Mesendoderm (in vitro differentiated cells): ENCODE measurements at regions not wholly inside any gene's neighbourhood (a gene's known extent, or its start where the extent isn't known, plus 50 kb on each side); places are given as distances from the start of the nearest gene placed in this dataset.
"Not testable (repeated sequence)": the region's sequence is repeated elsewhere in the genome, so short reads cannot be mapped to it uniquely, and the experiment has no call there.

Source experiments
- DNase-seq: peaks from one replicate; pipeline ENCODE4 v3.0.0; 2013
- H2AK5ac ChIP-seq: 2 replicates; pipeline ENCODE4 v1.6.1; 2013; ENCODE audit warnings: low read length, inconsistent platforms
- H2BK120ac ChIP-seq: 2 replicates; pipeline ENCODE4 v1.6.1; 2013; ENCODE audit warnings: low read depth, mild to moderate bottlenecking, low read length, moderate library complexity, mixed read lengths
- H2BK15ac ChIP-seq: replicated peaks from 2 replicates; pipeline ENCODE4 v1.6.1; 2013; ENCODE audit warnings: low read depth, mild to moderate bottlenecking, moderate library complexity
- H2BK5ac ChIP-seq: 2 replicates; pipeline ENCODE4 v1.6.1; 2013; ENCODE audit warnings: low read length, inconsistent platforms
- H3K18ac ChIP-seq: 2 replicates; pipeline ENCODE4 v1.6.1; 2013; ENCODE audit warnings: mild to moderate bottlenecking, low read length, mixed read lengths
- H3K23ac ChIP-seq: one replicate; pipeline ENCODE4 v1.6.1; 2013; ENCODE audit warnings: low read length
- H3K27ac ChIP-seq: 2 replicates; pipeline ENCODE4 v1.5.1; 2013; ENCODE audit warnings: low read depth, mild to moderate bottlenecking, inconsistent platforms, low read length, moderate library complexity
- H3K27me3 ChIP-seq: 2 replicates; pipeline ENCODE4 v1.6.1; 2013; ENCODE audit warnings: low read length, control low read depth, mild to moderate bottlenecking, inconsistent platforms; ENCODE audit not compliant: insufficient read depth, poor library complexity
- H3K36me3 ChIP-seq: 2 replicates; pipeline ENCODE4 v1.6.1; 2013; ENCODE audit warnings: low read length, inconsistent platforms; ENCODE audit not compliant: control insufficient read depth, insufficient read depth
- H3K4ac ChIP-seq: one replicate; pipeline ENCODE4 v1.6.1; 2013; ENCODE audit warnings: low read depth, mild to moderate bottlenecking, low read length, moderate library complexity
- H3K4me1 ChIP-seq: 2 replicates; pipeline ENCODE4 v1.6.1; 2013; ENCODE audit warnings: low read depth, low read length, inconsistent platforms; ENCODE audit not compliant: control insufficient read depth
- H3K4me2 ChIP-seq: 2 replicates; pipeline ENCODE4 v1.6.1; 2013; ENCODE audit warnings: low read length
- H3K4me3 ChIP-seq: 2 replicates; pipeline ENCODE4 v1.5.1; 2013; ENCODE audit warnings: mild to moderate bottlenecking, low read length
- H3K56ac ChIP-seq: one replicate; pipeline ENCODE4 v1.6.1; 2013; ENCODE audit warnings: low read length
- H3K79me1 ChIP-seq: 2 replicates; pipeline ENCODE4 v1.6.1; 2013; ENCODE audit warnings: low read length, inconsistent platforms
- H3K79me2 ChIP-seq: 2 replicates; pipeline ENCODE4 v1.6.1; 2013; ENCODE audit warnings: mild to moderate bottlenecking, low read length; ENCODE audit not compliant: control insufficient read depth, insufficient read depth
- H3K9ac ChIP-seq: 2 replicates; pipeline ENCODE4 v1.6.1; 2013; ENCODE audit warnings: low read length, inconsistent platforms
- H4K5ac ChIP-seq: one replicate; pipeline ENCODE4 v1.6.1; 2013; ENCODE audit warnings: low read length
- H4K8ac ChIP-seq: one replicate; pipeline ENCODE4 v1.6.1; 2013; ENCODE audit warnings: low read depth, mild to moderate bottlenecking, control low read depth, low read length, moderate library complexity
- WGBS: extraction: QIAGEN DNeasy Blood & Tissue Kit; methylation state at CpG from one replicate; pipeline ENCODE4 v1.1.7; 2013; ENCODE audit warnings: low lambda C conversion rate, missing lambda C conversion rate; ENCODE audit not compliant: insufficient coverage; ENCODE audit errors: extremely low coverage; 5-methylcytosine and 5-hydroxymethylcytosine counted together

GRCh38 chr21:35599164-35599563, 461.2 kb downstream of the SETD4 start:
- H3K4me2 ChIP-seq: no peak overlapping the region
- no peaks in the 10 kb centered on the region for H3K27me3 ChIP-seq
- no peaks in the 10 kb centered on the region for H3K79me2 ChIP-seq
- H3K9ac ChIP-seq: no peak overlapping the region
- H3K4ac ChIP-seq: no peak overlapping the region
- H3K23ac ChIP-seq: no peak overlapping the region
- no peak overlapping the region for H3K56ac ChIP-seq
- no peak overlapping the region for H3K18ac ChIP-seq
- no peak for DNase-seq
- no peak overlapping the region for H2BK15ac ChIP-seq
- no peak overlapping the region for H4K8ac ChIP-seq
- no peak overlapping the region for H2BK120ac ChIP-seq
- 100% methylated on average over 1 of the region's 8 CpGs for WGBS
- no peaks in the 10 kb centered on the region for H3K79me1 ChIP-seq
- H2BK5ac ChIP-seq: no peak overlapping the region
- H3K4me1 ChIP-seq: no peaks in the 10 kb centered on the region
- H2AK5ac ChIP-seq: no peak overlapping the region
- H3K27ac ChIP-seq: no peak overlapping the region
- no peaks in the 10 kb centered on the region for H3K36me3 ChIP-seq
- H4K5ac ChIP-seq: no peak overlapping the region
- no peak overlapping the region for H3K4me3 ChIP-seq

GRCh38 chr21:35597750-35598339, 462.5 kb downstream of the SETD4 start:
- no peak overlapping the region for H4K5ac ChIP-seq
- H3K4me1 ChIP-seq: no peaks in the 10 kb centered on the region
- no peak for DNase-seq
- no peak overlapping the region for H2BK5ac ChIP-seq
- no peaks in the 10 kb centered on the region for H3K36me3 ChIP-seq
- no peak overlapping the region for H2BK15ac ChIP-seq
- no peak overlapping the region for H2AK5ac ChIP-seq
- H3K4me3 ChIP-seq: no peak overlapping the region
- H3K23ac ChIP-seq: no peak overlapping the region
- no peaks in the 10 kb centered on the region for H3K79me1 ChIP-seq
- H3K27ac ChIP-seq: no peak overlapping the region
- H3K4me2 ChIP-seq: no peak overlapping the region
- no peak overlapping the region for H4K8ac ChIP-seq
- H3K79me2 ChIP-seq: no peaks in the 10 kb centered on the region
- H3K4ac ChIP-seq: no peak overlapping the region
- H2BK120ac ChIP-seq: no peak overlapping the region
- no CpG with 5 or more reads among the region's 7 CpGs for WGBS
- H3K27me3 ChIP-seq: no peaks in the 10 kb centered on the region
- no peak overlapping the region for H3K56ac ChIP-seq
- H3K9ac ChIP-seq: no peak overlapping the region
- no peak overlapping the region for H3K18ac ChIP-seq

DNA sequence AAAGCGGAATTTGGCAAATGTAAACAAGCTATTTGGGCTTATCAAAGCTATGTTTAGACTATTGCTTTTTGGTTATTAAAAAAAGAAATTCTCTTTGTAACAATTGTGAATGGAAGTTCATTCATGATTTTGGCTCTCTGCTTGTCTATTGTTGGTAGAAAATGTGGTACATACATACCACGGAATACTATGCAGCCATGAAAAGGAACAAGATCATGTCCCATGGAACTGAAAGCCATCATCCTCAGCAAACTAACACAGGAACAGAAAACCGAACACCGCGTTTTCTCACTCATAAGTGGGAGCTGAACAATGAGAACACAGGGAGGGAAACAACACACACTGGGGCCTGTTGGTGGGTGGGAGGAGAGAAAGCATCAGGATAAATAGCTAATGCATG, 465.4 kb downstream of the SETD4 start:
- Histone ChIP-seq H3K79me2 (no peaks in the 10 kb centered on the region), H3K4me3 (no peak overlapping the region), H2BK5ac (no peak overlapping the region), H2BK15ac (no peak overlapping the region), H3K36me3 (no peaks in the 10 kb centered on the region), H3K79me1 (no peaks in the 10 kb centered on the region), H3K4me2 (no peak overlapping the region), H4K8ac (no peak overlapping the region), H2AK5ac (no peak overlapping the region), H2BK120ac (no peak overlapping the region), H3K9ac (no peak overlapping the region), H4K5ac (no peak overlapping the region), H3K18ac (no peak overlapping the region), H3K56ac (no peak overlapping the region), H3K27me3 (no peaks in the 10 kb centered on the region), H3K4ac (no peak overlapping the region), H3K4me1 (no peaks in the 10 kb centered on the region), H3K23ac (no peak overlapping the region), H3K27ac (no peak overlapping the region)
- no CpG with 5 or more reads among the region's 5 CpGs for WGBS
- no peak for DNase-seq

DNA sequence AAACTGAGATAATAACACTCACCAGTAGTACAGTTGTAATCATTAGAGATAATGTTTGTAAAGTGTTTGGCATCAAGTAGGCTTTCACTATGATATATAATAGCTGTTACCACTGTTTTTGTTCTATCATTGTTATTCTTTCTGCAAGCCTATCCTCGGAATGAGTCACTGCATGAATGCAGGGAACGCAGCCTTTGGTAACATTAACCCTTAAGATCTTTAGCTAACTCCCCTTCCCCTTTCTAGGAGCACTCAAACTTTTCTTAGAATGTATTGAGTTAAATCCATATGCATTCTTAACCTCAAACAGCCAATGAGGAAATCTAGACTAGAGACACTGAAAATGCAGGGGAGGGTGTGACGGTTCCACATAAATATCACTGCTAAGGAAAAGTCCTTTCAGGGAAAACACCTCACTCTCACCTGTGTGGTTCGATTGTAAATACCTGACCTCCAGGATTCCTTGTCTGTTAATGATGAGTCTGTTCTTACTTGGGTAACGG, 467.3 kb downstream of the SETD4 start:
- H2AK5ac ChIP-seq: no peak overlapping the region
- no peak overlapping the region for H3K23ac ChIP-seq
- H3K4me2 ChIP-seq: no peak overlapping the region
- H3K79me2 ChIP-seq: no peaks in the 10 kb centered on the region
- H3K4ac ChIP-seq: no peak overlapping the region
- no CpG with 5 or more reads among the region's 5 CpGs for WGBS
- H3K27me3 ChIP-seq: no peaks in the 10 kb centered on the region
- H3K18ac ChIP-seq: no peak overlapping the region
- no peak overlapping the region for H4K5ac ChIP-seq
- no peak overlapping the region for H4K8ac ChIP-seq
- no peaks in the 10 kb centered on the region for H3K79me1 ChIP-seq
- no peak overlapping the region for H2BK15ac ChIP-seq
- H3K9ac ChIP-seq: no peak overlapping the region
- H3K4me3 ChIP-seq: no peak overlapping the region
- H3K36me3 ChIP-seq: no peaks in the 10 kb centered on the region
- H3K27ac ChIP-seq: no peak overlapping the region
- no peak overlapping the region for H3K56ac ChIP-seq
- no peak overlapping the region for H2BK120ac ChIP-seq
- no peaks in the 10 kb centered on the region for H3K4me1 ChIP-seq
- H2BK5ac ChIP-seq: no peak overlapping the region
- DNase-seq: peak; percentile 22

DNA sequence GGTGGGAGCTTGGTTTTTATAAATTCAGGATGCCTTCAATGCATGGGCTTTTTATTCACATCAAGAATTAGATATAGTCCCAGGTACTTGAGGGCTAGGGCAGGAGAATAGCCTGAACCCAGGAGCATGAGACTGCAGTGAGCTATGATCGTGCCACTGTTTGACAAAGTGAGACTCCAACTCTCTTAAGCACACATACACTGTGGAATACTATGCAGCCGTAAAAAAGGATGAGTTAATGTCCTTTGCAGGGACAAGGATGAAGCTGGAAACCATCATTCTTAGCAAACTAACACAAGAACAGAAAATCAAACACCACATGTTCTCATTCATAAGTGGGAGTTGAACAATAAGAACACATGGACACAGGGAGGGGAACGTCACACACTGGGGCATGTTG, 470.0 kb downstream of the SETD4 start:
- H2BK15ac ChIP-seq, H3K4me2 ChIP-seq, H3K4ac ChIP-seq, DNase-seq, H2AK5ac ChIP-seq, H3K18ac ChIP-seq, H3K4me1 ChIP-seq, H3K79me1 ChIP-seq, H3K79me2 ChIP-seq, H3K27ac ChIP-seq, H3K27me3 ChIP-seq, H2BK5ac ChIP-seq, H3K23ac ChIP-seq, H2BK120ac ChIP-seq, H3K4me3 ChIP-seq, H3K36me3 ChIP-seq, H4K8ac ChIP-seq, H3K56ac ChIP-seq, H4K5ac ChIP-seq, H3K9ac ChIP-seq: not testable (repeated sequence)
- no CpG with 5 or more reads among the region's 3 CpGs for WGBS

DNA sequence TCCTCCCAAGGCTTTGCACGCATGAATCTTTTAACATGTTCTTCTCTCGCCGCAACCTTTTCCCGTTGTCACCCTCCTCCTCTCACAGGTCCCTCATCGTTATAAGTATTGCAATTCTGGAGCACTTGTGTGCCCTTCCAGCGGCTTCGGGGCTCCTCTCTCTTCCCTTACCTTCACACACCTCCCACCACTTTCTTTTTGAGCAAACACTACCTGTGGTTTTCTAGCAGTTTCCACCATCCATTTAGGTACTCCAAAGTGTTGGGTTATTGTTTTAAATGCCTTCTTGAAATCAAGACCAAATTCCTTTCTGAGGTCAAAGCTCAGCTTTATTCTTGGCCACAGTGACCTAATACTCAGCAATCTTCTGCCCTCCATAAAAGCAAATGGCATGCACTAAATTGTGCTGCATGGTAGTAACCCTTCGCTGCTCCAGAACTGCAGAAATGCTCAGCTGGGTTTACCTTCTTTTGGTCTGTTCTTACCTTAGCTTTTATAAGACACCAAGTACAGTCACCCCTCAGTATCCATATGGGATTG, 472.4 kb downstream of the SETD4 start:
- no peaks in the 10 kb centered on the region for H3K36me3 ChIP-seq

More for the DNA sequence above, 472.4 kb downstream of the SETD4 start:
- Histone ChIP-seq H2BK5ac (no peak overlapping the region), H2AK5ac (no peak overlapping the region), H4K8ac (no peak overlapping the region), H3K79me2 (no peaks in the 10 kb centered on the region), H3K4me1 (no peaks in the 10 kb centered on the region), H3K4me2 (no peak overlapping the region), H3K18ac (no peak overlapping the region), H3K79me1 (no peaks in the 10 kb centered on the region), H3K27ac (no peak overlapping the region), H3K4ac (no peak overlapping the region), H3K4me3 (no peak overlapping the region), H3K23ac (no peak overlapping the region), H2BK120ac (no peak overlapping the region), H3K27me3 (no peaks in the 10 kb centered on the region), H2BK15ac (no peak overlapping the region), H3K56ac (no peak overlapping the region), H3K9ac (no peak overlapping the region), H4K5ac (no peak overlapping the region)
- WGBS: no CpG with 5 or more reads among the region's 8 CpGs
- no peak for DNase-seq
